DMS79 (cell line): ENCODE measurements at regions not wholly inside any gene's neighbourhood (a gene's known extent, or its start where the extent isn't known, plus 50 kb on each side); places are given as distances from the start of the nearest gene placed in this dataset.

ENCODE experiments used
- DNase-seq: peaks from one replicate; lab custom pipeline; 2025; lab: John Stamatoyannopoulos, UW

DNA sequence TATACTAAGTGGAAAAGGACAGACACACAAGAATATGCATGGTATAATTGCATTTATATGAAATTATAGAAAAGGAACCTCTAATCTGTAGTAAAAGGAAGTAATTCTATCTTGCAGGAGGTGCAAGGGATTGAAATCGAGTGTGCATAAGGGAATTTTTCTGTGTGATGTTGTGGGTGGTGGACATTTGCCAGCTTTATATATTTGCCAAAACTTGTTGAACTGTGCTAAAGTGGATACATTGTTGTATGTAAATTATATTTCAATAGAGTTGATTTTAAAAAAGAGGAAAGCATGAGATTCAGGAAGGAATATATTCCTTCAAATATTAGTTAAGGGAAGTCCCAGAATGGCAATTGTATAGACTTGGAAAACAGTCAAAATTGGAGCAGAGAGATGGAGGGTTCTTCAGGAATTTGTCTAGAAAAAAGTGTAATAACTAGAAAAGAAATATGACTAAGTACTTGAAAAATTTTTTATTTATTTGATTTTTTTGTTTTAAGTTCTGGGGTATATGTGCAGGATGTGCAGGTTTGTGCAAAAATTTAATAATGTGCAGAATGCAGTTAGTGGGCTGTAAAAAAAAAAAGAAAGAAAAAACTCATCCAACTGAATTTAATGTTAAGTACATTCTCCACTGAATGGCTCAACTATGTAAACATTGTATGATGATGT lies 96.1 kb downstream of the ARL4A start:
- no peak for DNase-seq

DNA sequence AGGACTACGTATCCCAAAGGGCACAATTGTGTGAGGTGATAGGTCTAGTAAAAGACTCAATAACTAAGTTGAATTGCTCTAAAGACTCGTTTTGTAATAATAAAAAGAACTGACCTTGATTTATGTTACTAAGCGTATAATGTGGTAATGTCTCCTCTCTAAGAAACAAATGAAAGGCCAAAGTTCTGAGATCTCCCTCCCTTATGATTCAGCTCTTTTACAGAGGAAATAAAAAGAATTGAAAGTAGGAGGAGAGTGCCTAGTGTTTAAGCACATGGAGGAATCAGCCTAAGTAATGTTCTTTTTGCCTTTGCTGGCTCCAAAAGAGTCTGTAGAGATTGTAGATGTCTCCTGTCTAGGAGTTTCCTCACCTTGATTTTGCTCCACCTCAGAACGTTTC lies 98.0 kb downstream of the ARL4A start:
- DNase-seq, result no peak

DNA sequence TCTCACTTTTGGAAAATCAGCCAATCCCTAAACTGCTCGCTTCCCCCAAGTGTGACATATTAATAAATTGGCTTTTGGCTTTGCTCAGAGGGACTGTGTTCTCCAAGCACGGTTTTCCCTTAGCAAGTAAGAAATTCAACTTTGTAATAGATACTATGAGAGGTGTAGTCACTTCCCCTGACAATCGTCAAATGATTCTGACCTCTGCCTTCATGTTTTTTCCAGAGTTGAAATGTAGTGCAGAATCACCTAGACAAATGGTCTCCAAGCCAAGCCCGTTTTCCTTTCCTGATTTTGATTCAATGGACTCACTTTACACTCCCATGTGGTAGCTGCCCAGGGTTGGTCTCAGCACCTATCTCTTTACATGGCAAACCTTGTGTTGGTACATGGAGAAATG lies 99.1 kb downstream of the ARL4A start:
- DNase-seq, result no peak

DNA sequence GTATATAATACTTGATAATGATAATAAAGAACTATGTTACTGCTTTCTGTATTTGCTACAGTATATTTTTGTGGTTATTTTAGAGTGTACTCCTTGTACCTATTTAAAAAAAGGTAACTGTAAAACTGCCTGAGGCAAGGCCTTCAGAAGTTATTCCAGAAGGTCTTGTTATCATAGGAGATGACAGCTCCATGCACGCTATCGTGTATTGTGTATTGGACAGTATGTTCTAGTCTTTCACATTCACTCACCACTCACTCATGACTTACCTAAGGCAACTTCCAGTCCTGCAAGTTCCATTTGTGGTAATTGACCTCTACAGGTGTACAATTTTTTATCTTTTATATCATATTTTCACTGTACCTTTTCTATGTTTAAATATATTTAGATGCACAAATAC lies 100.7 kb downstream of the ARL4A start:
- no peak for DNase-seq

DNA sequence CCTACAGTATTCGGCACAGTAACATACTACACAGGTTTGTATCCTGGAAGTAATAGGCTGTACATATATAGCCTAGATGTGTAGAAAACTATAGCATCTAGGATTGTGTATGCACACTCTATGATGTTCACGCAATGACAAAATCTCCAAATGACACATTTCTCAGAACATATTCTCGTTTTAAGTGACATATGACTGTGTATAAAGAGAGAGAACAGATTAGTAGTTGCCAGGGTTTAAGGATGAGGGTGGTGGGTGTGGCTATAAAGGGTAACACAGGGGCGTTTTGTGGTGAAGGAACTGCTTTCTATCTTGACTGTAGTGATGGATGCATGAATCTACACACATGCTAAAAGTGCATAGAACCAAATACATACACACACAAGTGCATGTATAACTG lies 101.2 kb downstream of the ARL4A start:
- DNase-seq, result no peak

DNA sequence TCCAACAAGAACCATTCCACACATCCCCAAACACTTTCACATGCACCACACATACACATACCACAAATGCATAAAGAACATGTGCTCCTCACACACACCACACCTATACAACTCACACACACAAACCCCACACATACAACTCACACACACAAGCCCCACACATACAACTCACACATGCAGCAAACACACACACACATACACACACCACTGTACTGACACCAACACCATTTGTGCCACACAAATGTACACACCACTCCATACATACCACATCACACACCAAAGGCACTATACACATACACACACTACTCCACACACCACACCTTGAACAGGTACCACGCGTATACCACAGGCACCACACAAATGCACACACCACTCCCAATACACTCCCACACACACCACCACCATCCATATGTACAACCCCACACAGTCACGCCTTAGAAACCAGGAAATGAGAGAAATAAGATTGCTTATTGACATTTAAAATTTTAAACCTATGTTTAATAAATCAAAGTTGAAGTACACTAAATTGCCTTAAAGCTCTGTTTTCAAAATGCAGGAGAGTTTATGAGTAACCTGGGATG lies 107.4 kb downstream of the ARL4A start:
- no peak for DNase-seq

DNA sequence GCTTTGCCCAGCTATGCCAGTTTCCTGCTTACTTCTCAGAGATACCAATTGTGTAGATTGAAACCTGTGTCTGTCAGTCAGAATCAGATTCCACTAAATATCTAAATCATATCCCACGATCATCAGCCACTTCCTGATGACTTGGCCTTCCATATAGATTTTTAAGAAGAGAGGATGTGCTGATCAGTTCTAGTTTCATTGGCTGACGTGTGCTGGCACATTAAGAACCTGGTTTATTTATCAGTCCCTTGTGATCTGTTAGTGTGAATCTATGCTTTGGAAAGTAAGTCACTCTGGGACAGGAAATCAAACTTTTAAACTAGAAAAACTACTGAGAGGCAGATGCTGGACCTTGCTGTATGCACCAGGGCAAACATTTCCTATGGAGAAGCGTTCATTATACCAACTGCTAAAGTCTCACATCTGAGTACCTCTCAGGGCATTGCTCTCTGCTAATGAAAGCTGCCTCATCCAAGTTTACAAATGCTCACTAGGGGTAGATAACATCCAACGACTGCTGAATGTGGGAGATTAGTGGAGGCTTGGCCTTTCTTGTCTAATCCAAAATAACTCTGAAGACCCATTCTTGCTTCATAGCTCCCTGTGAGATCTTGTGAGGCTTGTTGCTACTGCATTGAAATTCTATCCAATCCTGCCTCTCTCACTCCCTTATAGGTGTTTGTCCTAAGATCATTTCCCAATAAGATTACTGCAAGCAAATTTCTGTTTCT lies 109.1 kb downstream of the ARL4A start:
- no peak for DNase-seq

DNA sequence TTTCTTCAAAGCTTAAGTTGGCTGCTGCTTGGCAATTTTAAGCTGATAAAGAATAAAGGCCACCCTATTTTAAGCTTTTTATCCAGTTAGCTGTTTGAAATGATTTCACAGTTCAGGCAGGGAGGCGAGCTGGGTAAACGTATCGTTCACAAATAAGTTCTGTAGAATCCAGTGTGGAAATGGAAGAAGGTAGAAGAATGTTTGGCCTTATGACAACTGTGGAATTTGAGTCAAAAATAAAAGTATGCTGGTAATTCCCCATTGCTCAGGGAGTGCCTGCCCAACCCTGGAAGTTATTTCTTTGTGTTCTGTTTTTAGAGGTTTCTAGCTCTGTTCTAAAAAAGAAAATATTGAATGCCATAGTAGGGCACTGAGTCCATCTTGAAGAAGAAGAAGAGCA lies 113.1 kb downstream of the ARL4A start:
- DNase-seq, result no peak

DNA sequence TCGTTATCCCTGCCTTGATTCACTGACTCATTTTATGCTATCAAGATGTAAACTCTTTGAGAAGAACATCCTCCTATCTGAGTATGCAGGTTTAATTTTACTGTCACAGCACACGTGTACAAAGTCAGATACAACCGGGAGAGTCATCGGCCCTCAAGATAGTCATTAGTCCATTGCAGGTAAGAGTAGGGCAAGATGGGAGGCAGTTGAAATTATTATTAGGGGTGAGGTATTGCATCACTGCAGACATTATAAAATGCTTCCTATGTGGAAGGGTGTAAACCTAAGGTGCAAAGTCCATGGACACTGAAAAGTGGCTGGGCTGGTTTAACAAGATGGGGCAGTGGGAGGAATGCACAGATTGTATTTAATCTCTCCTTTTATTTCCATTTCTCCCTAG lies 113.7 kb downstream of the ARL4A start:
- DNase-seq, result no peak

DNA sequence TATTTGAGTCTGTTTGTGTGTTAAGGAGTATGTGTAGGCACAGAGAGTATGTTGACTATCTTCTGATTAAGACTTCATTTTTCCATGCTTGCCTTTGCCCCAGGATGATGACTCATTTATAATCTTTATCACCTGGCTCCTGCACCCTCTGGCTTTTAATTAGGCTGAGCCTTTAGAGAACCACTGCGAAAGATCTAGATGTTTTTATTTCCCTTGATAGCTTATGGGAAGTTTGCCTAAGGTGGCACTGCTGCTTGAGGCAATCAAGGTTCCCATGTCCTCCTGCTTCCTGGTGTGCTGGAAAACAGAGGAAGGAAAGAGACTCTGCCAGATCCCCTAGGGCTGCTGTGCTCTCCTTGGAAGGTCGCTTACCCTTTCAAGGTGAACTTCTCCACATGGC lies 114.6 kb downstream of the ARL4A start:
- no peak for DNase-seq

DNA sequence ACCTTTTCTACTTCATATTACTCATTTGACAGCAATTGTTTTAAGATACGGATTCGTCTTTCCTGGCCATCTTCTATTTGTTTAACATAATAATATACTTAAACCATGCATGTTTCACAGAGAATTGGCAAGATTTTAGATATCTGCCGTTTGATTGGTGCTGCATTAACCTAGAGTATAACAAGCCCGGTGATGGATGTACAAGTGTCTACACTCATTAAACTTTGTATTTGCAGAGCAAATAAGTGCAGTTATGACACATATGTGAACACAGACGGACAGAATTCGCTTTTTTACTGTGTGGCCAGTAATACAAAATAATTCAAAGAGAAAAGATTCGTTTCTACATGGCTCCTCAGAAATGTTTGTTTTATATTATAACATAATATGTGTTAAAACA lies 116.1 kb downstream of the ARL4A start:
- DNase-seq, result no peak

DNA sequence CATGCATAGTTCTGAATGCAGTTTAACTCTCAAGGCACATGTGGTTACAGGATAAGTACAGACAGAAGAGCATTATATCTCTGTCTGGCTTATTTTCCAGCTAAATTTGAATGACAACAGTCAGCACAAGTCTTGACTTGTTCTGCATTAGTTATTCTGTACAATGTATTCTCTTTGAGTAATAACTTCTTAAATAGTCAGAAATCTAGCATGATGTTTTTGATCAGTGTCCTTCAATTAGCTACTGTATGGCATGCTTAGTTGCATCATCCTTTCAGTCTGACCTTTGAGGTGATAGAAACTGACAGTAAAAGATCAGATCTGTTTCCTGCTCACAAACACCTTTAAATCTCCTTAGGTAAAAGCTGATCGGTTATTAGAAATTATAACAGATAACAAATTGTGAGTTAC lies 118.1 kb downstream of the ARL4A start:
- no peak for DNase-seq

DNA sequence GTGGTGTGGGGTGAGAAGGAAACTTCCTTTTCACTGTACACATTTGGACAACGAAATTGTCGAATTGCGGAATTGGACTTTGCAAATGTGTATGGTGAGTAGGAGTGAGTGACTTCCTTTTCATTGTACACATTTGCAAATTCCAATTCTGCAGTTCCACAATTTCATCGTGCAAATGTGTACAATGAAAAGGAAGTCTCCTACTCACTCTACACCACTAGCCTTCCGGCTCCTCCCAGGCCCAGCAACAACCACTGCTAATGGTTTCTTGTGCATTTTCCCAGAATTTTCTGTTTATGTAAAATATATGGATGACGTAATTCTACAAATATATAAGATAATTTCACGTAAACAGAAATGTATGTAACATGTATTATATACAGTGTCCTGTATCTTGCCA lies 118.5 kb downstream of the ARL4A start:
- no peak for DNase-seq

DNA sequence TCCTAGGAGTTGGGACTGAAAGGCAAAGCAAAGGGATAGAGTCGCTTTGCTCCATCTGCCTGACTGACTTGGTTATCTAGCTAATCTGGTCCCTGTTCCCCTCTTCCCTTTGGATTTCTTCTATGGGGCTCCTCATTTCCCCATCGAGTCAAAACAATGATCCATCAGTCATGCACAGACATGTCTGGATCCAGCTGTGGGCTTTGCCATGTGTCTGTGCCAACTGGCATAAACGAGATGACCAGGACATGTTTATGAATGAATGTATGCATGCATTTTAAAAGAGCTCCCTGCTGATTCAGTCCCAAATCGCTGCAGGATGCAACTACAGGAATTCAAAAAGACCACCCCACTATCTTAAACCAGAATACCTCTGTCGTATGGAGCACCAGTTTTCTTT lies 122.0 kb downstream of the ARL4A start:
- DNase-seq, result no peak

DNA sequence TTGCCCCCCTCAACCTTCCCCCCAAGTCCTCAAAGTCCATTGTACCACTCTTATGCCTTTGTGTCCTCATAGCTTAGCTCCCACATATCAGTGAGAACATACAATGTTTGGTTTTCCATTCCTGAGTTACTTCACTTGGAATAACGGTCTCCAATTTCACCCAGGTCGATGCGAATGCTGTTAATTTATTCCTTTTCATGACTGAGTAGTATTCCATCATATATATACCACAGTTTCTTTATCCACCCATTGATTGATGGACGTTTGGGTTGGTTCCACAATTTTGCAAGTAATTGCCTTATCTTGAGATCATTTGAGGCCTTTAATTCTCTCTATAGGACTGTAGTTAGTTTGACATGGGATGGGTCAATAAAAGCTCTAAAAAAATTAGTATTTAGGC lies 124.7 kb downstream of the ARL4A start:
- no peak for DNase-seq

DNA sequence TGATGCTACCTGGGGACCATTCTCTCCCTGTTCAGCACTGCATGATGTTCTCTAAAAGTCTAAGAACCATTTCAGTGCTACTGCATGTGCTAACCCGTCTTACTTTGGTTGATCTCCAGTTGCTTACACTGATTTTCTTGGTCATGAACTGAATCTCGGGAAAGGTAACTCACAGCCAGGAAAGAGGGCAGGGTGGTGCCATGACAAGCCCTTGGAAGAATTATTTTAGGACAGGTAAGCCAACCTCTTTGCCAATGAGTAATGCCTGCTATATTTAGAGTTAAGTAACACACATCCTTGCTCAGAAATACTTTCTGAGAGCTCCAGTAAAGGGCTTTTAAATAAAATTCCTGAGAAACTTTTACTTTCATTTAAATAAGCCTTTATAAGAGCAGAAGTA lies 126.7 kb downstream of the ARL4A start:
- no peak for DNase-seq

DNA sequence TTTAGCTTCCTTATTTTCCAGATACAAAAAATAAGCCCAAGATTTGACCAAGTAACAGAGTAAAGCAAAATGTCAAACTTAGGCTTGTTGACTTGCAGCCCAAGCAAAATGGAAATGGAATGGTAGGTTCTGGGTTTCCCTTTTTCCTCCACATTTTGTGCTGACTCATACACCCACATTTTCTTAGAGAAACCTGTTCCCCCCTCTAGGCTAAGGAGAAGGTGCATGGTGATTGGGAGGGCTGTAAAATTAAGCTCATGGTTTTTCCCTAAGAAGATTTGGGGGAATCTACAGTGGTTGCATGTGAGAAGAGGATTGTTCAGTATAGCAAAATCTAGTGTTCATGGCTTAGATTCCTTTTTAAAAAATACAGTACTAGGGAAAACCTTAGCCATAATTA lies 127.4 kb downstream of the ARL4A start:
- no peak for DNase-seq

DNA sequence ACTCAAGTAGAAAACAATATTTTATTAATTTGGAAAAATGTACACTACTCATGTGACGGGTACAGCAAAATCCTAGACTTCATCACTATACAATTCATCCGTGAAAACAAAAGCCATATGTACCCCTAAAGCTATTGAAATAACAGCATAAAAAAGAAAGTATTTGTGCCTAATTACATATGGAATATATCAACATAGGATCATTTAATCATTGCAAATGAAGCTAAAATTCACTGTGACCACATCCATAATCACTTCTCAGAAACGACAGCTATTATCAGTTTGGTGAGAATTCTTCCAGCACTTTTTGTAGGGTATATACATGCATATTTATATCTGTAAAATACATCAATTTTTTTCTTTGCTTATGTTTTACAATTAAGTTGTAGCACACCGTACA lies 128.0 kb downstream of the ARL4A start:
- DNase-seq, result no peak

DNA sequence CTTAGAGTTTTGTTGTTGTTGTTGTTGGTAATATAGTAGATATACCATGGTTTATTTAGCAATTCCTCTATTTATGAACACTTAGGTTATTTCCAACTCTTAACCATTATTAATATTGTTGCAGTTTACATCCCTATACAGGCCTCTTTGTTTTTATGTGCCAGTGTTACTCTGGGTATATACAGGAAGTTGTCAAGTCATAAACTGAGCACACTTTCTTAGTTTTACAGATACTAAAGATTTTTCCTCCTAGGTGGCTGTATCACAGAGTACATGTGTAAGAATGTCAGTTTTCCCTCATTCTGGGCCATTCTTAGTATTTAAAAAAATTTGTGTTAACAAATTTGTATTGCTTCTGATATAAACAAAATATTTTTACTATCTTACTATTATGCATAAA lies 128.4 kb downstream of the ARL4A start:
- no peak for DNase-seq

DNA sequence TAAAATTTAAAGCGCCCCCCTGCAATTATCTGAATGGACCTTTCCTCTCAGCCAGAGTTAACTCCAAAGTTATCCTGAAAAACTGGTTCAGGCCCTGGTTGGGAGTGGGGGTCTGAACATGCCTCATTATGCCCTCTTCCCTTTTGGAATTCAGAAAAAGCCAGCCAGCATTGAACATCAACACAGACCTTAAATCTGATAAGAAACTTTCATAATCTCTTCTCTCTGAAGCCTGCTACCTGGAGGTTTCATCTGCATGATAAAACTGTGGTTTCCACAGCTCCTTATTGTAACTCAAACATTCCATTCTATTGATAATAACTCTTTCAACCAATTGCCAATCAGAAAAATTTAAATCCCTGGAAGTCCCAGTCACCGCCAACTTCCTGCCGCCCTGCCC lies 133.3 kb downstream of the ARL4A start:
- DNase-seq, result no peak

DNA sequence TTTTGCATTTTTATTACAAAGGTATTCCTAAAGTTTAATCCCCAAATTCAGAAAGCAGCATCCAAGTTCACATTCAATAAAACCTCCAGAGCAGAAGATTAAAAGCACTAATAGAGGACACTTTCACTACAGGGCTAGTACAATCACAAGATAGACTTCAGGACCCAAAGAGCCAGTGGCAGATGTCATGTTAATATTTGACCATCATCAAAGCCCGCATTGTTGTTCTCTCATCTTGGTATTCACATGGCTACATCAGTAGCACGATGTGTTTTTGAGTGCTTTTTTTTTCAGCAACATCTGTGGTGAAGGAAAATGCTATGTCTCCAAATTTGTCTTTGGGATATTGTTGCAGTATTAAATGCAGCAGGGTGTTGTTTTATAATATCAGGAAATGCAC lies 134.3 kb downstream of the ARL4A start:
- no peak for DNase-seq

DNA sequence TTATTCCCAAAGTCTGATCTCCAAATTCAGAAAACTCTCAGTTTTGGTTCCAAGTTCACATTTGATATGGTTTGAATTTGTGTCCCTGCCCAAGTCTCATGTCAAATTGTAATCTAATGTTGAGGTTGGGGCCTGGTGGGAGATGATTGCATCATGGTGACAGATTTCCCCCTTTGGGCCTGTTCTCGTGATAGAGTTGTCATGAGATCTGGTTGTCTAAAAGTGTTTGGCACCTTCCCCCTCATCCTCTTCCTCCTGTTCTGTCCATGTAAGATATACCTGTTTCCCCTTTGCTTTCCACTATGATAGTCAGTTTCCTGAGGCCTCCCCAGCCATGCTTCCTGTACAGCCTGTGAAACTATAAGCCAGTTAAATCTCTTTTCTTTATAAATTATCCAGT lies 138.6 kb downstream of the ARL4A start:
- no peak for DNase-seq

DNA sequence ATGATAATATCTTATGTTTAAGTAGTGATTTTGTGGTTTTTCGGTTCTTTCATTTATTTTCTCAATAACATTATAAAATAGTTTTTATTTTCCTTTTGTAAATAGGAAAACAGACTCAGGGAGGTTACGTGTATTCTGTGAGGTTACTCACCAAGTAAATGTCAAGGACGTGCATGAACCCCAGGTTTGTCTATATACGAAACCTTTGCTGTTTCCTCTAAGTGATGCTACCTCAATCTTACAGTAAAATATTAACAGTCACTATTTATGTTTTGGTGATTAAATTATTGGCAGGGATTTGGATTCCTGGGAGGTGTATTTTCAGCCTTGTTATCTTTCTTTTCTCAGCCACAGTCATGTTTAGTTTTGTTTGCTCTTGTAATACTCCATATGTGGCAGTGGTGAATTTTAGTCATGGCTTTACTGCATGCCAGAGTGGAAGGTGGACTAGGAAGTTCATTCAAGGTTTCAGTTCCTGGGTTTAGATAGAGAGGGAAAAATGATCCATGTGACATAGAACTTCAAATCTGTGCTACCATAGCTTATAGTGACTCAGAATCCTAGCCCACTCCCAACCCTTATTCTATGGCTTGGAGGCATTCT lies 139.9 kb downstream of the ARL4A start:
- DNase-seq, result no peak
